HG03064 (cell line): ENCODE measurements at regions not wholly inside any gene's neighbourhood (a gene's known extent, or its start where the extent isn't known, plus 50 kb on each side); places are given as distances from the start of the nearest gene placed in this dataset.
A peak's percentile ranks its signal among the peaks of the same experiment; 100 is the strongest.

Source experiments
- ATAC-seq: cut with Tn5 transposase; IDR thresholded peaks from one replicate; pipeline ENCODE4 v1.9.1; 2021; ENCODE audit warnings: low read depth; ENCODE audit not compliant: unreplicated experiment

DNA sequence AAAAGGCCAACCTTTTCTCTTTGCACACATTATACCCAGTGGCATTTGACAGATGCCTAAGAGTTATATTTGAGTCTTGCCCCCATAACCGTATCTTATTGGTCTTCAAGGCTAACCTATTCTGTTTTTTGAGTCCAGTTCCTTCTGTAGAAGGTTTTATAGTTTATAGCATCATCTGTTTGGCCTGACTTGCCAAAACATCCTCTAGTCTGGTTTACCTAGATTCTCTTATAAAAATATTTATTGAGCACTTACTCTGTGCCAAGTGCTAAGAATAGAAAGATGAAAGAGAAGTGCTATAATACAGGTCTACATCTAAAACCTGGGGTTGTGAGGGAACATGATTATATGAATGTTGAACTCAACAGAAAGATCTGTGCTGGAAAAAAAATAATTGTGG is 55.9 kb upstream of the PIP4K2A start:
- no peak for ATAC-seq

DNA sequence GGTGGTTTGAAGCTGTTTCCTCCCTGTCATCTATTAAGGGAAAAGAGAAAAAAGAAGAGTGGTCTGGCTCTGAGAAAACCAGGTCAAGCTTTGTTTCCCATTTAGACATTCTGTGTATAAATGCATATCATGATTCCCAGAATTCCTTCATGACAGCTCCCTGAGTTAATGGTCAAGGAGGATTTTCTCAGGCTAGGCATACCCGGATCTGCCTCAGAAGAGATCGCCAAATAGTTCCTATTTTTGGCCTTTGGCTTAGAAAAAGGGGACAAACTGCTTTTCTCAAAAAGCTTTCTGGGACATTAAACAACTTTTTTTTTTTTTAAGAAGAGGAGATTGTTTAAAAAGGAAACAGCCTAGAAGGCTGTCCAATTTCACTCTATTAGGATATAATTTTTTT is 53.5 kb upstream of the PIP4K2A start:
- no peak for ATAC-seq

DNA sequence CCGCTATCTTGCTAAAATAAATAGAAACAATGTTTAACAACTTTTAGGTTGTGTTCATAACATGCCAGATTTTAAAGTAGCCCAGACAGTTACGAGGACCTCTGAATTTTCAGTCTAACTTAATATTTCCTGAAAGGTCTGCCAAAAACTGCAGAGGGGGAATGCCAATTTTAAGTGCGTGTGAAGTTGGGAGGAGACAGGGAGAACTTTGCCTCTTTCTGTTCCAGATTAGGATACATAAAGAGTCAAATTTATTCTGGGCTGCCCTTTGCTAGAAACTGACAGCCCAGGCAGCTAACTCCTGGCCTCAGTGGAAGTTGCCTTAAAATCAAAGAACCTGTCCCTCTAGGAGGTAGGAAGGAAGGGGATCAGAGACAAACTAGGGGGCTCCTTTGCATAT is 52.3 kb upstream of the PIP4K2A start:
- no peak for ATAC-seq

DNA sequence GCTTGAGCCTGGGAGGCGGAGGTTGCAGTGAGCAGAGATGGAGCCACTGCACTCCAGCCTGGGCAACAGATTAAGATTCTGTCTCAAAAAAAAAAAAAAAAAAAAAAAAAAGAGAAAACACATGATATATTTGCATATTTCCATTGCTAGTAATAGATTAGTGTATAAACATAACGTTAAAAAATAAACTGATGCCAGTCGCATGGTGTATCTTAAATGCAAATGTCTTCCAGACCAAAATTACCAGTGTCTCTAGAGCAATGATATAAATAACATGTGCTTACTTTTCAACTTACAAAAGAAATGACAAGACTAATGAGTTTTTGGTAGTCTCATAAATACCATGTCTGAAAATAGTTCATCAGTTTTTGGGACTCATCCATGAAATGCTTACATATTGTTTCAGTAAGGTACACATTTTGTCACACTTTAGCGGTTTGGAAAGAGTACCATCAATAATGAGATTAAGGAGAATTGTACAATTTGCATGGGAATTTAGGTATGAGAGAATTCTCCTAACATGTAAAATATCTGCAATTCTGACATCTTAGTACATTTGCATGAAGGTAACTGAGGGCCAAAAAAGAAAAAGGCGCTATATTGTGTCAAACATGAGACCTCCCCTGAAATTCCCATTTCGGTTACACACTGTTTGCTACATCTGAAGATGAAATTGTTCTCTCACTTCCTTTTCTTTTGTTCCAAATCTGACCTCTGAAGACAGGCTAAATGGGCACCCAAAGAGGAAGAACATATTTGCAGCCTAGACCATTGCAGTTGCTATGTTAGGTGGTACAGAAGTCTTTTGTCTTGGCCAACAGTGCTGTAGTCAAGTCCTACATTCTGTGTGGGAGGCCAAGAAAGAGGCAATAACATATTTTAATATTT is 51.5 kb upstream of the PIP4K2A start:
- ATAC-seq = peak; percentile 48

DNA sequence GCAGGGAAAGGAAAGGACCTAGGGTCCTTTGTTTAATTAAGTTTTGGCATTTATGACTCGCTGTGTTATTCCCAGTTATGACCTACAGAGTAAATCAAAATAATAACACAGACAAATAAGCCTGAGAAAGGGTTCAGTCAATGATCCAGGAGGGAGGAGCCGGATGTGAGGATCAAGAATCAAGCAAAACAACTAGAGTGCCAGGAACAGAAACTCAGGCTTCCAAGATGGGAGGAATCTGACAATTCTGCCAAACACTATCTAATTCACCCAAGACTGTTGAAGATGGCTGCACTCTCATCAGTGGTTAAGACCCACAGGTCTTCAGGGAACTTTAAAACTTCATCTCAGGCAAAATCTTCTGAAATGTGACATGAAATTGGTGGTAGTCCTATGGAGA is 50.3 kb upstream of the PIP4K2A start:
- ATAC-seq = no peak
